Esophagus muscularis mucosa (tissue), 4 donors: ENCODE measurements at regions not wholly inside any gene's neighbourhood (a gene's known extent, or its start where the extent isn't known, plus 50 kb on each side); places are given as distances from the start of the nearest gene placed in this dataset.

Experiments
- DNase-seq: peaks from one replicate; pipeline ENCODE4 v3.0.0-alpha.2; 2017; ENCODE audit errors: extremely low spot score
- H3K27ac ChIP-seq, 4 donors: fragments of 200-600 bp; sonication (generic); replicated peaks in 1 of 4; 1 replicate in 3 of 4; 2 replicates in 1 of 4; pipeline ENCODE4 v1.5.1; 2016 to 2019; ENCODE audit warnings: mild to moderate bottlenecking in 1 of 4
- H3K27me3 ChIP-seq, 4 donors: fragments of 200-600 bp; sonication (generic); one replicate each; pipeline versions ENCODE4 v1.5.1 to v1.6.0; 2016 to 2019
- H3K36me3 ChIP-seq, 4 donors: fragments of 200-600 bp; sonication (generic); one replicate each; pipeline ENCODE4 v1.5.1; 2016 to 2019
- H3K4me1 ChIP-seq, 4 donors: fragments of 200-600 bp; sonication (generic); one replicate each; pipeline ENCODE4 v1.5.1; 2016 to 2019
- H3K4me3 ChIP-seq, 4 donors: fragments of 200-600 bp; sonication (generic); 1 replicate in 2 of 4; 2 replicates in 2 of 4; pipeline ENCODE4 v1.5.1; 2016 to 2019; ENCODE audit warnings: mild to moderate bottlenecking in 4 of 4, moderate library complexity in 1 of 4
- H3K9me3 ChIP-seq, 4 donors: fragments of 200-600 bp; sonication (generic); 1 replicate in 3 of 4; 2 replicates in 1 of 4; pipeline ENCODE4 v1.5.1; 2016 to 2019
- EP300 ChIP-seq: sonication (generic); formaldehyde crosslinking; IDR thresholded peaks from one replicate; pipeline ENCODE4 v1.6.1; 2017; ENCODE audit warnings: antibody characterized with exemption
- POLR2A ChIP-seq: fragments of 450-650 bp; IDR thresholded peaks from one replicate; pipeline ENCODE4 v1.6.1; 2017; ENCODE audit warnings: antibody characterized with exemption, moderate library complexity, mild to moderate bottlenecking, low read depth
- POLR2AphosphoS5 ChIP-seq, 2 donors: sonication (generic); formaldehyde crosslinking; IDR thresholded peaks; one replicate each; pipeline ENCODE4 v1.6.1; 2017; ENCODE audit warnings: antibody characterized with exemption in 2 of 2
- WGBS: methylation state at CpG from one replicate; pipeline ENCODE4 v1.1.5; 2018; 5-methylcytosine and 5-hydroxymethylcytosine counted together
- intact Hi-C: fragments of 100-400 bp; cut with DNase I; formaldehyde crosslinking; loops from one replicate; pipeline ENCODE4 v1.15.1; 2023
- TF ChIP-seq, protein P1 (sequence below), 3 experiments: fragments of 200-600 bp in 2 of 3; fragments of 450-650 bp in 1 of 3; sonication (generic) in 2 of 3; IDR thresholded peaks; one replicate each; pipeline ENCODE4 v1.5.1; 2017 to 2019; ENCODE audit warnings: antibody characterized with exemption in 3 of 3, mild to moderate bottlenecking in 2 of 3, moderate library complexity in 1 of 3

DNA sequence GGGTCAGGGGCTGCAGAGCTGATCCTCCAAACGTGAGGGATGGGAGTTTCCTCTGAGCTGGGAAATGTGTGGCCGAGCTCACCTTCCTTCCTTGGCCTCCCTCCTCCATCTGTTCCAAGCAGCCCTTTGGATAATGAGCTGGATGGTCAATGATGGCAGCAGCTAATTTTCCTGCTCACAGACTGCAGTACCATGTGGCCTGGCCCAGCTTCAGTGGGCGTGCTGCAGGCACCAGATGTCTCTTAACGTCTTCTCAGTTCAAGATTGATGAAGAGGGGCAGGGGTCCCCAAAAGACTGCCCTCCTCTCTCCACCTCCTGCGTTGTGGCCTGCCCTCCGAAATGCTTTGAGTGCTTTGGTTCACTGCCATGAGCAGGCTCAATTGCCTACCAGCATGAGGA lies 86.0 kb downstream of the UBIAD1 start:
- TF ChIP-seq EP300 (no peak), POLR2A (no peak), POLR2AphosphoS5 (IDR thresholded peaks at IDR 0.05) (no peak)
- TF ChIP-seq, protein P1, sequence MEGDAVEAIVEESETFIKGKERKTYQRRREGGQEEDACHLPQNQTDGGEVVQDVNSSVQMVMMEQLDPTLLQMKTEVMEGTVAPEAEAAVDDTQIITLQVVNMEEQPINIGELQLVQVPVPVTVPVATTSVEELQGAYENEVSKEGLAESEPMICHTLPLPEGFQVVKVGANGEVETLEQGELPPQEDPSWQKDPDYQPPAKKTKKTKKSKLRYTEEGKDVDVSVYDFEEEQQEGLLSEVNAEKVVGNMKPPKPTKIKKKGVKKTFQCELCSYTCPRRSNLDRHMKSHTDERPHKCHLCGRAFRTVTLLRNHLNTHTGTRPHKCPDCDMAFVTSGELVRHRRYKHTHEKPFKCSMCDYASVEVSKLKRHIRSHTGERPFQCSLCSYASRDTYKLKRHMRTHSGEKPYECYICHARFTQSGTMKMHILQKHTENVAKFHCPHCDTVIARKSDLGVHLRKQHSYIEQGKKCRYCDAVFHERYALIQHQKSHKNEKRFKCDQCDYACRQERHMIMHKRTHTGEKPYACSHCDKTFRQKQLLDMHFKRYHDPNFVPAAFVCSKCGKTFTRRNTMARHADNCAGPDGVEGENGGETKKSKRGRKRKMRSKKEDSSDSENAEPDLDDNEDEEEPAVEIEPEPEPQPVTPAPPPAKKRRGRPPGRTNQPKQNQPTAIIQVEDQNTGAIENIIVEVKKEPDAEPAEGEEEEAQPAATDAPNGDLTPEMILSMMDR (IDR thresholded peaks at IDR 0.05) = no peak
- no peak for DNase-seq
- 48% methylated on average over 6 of the region's 6 CpGs for WGBS

DNA sequence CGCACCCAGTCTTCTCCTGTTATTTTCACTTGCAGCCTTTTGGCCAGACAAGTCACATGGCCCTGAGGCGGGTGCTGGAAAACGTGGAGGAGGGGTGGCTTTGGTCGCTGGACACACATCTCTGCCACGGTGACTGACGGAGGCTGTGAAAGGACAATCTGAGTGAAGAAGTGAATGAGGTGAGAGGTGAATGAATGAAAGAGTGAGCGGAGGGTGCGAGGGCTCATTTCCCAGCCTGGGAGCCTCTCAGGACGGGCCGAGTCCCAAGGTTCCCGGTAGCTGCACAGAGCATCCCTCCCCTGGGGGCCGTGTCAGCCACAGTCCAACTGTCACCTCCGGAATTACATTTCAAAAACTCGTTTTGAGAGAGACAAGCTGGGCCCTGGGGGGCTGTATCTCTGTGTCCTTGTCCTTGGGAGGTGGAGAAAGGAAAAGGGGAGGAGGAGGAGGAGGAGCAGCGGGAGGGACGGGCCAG lies 89.6 kb downstream of the UBIAD1 start:
- intact Hi-C loops = no loop called here

More for the DNA sequence above, 86.0 kb downstream of the UBIAD1 start:
- H3K27me3 ChIP-seq = peaks cover 0 to 96% (median 11%) of the 10 kb centered on the region in 4 donors
- no peaks in the 10 kb centered on the region for H3K4me1 ChIP-seq
- no peak overlapping the region for H3K27ac ChIP-seq
- no peaks in the 10 kb centered on the region for H3K36me3 ChIP-seq
- intact Hi-C loops = no loop called here
- no peaks in the 10 kb centered on the region for H3K9me3 ChIP-seq
- H3K4me3 ChIP-seq = no peak overlapping the region

DNA sequence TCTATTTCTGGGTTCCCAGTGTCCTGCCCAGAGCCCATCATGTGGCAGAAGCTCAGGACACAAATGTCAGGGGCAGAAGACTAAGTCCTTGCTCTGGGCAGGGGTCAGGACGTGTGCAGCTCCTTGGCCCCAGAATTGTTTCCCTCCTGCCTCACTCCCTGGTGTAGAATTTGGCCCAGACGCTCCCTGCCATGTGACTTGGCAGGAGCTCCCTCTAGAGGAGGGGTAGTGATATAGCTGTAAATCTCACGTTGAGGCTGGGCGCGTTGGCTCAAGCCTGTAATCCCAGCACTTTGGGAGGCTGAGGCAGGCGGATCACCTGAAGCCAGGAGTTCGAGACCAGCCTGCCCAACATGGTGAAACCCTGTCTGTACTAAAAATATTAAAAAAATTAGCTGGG lies 91.2 kb downstream of the UBIAD1 start:
- DNase-seq = no peak
- H3K36me3 ChIP-seq = no peaks in the 10 kb centered on the region
- peaks cover 0 to 55% (median 0%) of the 10 kb centered on the region in 4 donors for H3K27me3 ChIP-seq
- H3K27ac ChIP-seq = no peak overlapping the region
- intact Hi-C loops = no loop called here
- H3K4me3 ChIP-seq = no peak overlapping the region
- TF ChIP-seq POLR2A = no peak
- no peak for TF ChIP-seq POLR2AphosphoS5 (IDR thresholded peaks at IDR 0.05)
- TF ChIP-seq, protein P1 (IDR thresholded peaks at IDR 0.05) = peak in 1 of 3 experiments; percentile 20
- no peaks in the 10 kb centered on the region for H3K4me1 ChIP-seq
- no peaks in the 10 kb centered on the region for H3K9me3 ChIP-seq
- WGBS = 75% methylated on average over 7 of the region's 7 CpGs

More for the DNA sequence above, 89.6 kb downstream of the UBIAD1 start:
- WGBS = 61% methylated on average over 12 of the region's 16 CpGs
- no peaks in the 10 kb centered on the region for H3K4me1 ChIP-seq
- peaks cover 0 to 65% (median 0%) of the 10 kb centered on the region in 4 donors for H3K27me3 ChIP-seq
- no peaks in the 10 kb centered on the region for H3K9me3 ChIP-seq
- TF ChIP-seq, protein P1 (IDR thresholded peaks at IDR 0.05) = no peak
- TF ChIP-seq EP300 = no peak
- TF ChIP-seq POLR2AphosphoS5 (IDR thresholded peaks at IDR 0.05) = no peak
- no peak for TF ChIP-seq POLR2A
- no peaks in the 10 kb centered on the region for H3K36me3 ChIP-seq
- H3K27ac ChIP-seq = no peak overlapping the region
- H3K4me3 ChIP-seq = no peak overlapping the region
- DNase-seq = no peak

DNA sequence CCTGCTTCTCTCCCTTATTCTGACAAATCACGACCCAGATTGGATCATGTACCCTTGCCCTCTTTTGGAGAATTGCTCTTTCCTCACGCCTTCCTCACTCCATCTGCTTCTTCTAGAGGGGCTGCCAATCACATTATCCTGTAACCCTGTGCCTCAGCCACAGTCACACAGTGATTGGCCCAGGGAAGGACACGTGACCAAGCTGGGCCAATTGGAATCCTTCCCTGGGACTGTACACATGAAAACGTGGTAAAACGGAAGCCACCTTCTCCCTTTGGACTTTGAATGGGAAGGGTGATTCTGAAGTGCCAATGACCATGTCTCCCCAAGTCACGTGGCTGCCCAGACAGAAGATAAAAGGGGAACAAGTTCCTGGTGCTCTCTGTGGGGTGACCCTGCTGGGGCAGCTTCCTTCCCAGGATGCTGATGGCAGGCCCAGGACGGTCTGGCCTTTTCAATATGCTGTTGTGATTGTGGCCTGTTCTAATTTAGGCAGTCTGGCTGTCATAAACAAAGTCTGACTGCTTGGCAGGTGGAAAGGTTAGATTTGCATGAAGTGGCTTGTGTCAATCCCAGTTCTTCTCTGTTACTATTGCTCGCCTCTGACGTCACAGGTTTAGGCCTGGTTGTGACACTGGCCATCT lies 92.9 kb downstream of the UBIAD1 start:
- no peak for DNase-seq
- H3K4me1 ChIP-seq = no peaks in the 10 kb centered on the region
- TF ChIP-seq POLR2A = no peak
- H3K27ac ChIP-seq = no peak overlapping the region
- WGBS = 86% methylated on average over 9 of the region's 9 CpGs
- intact Hi-C loops = no loop called here
- no peaks in the 10 kb centered on the region for H3K36me3 ChIP-seq
- H3K4me3 ChIP-seq = no peak overlapping the region
- no peaks in the 10 kb centered on the region for H3K9me3 ChIP-seq
- H3K27me3 ChIP-seq = peaks cover 0 to 54% (median 0%) of the 10 kb centered on the region in 4 donors

DNA sequence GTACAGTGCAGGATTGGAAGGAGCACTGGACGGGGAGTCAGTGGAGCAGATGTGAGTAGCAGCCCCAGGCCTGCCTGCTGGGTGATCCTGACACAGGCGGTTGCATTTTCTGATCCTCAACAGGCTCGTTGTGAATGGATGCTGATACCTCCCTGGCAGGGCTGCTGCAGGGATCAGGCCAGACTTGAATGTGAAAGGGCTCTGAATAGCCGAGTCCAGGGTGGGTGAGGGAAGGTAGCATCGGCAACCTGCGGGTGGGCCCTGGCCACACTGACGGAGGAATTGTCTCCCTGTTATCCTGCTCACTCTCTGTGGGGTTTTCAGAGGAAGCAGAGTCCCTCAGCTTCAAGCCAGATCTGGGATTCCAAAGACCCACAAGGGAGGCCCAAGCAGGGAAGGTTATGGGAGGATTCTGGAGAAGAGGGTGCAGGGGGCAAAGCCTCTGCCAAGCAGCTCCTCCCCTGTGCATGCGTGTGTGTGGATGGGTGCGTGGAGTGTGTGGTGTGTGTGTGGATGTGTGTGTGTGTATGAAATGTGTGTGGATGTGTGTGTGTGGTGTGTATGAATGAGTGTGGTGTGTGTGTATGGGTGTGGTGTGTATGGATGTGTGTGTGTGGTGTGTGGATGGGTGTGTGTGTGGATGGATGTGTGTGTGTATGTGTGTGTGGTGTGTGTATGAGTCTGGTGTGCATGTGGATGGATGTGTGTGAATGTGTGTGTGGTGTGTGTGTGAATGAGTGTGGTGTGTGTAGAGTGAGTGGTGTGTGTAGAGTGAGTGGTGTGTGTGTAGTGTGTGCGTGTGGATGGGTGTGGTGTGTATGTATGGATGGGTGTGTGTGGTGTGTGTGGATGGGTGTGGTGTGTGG lies 100.3 kb downstream of the UBIAD1 start:
- H3K9me3 ChIP-seq = no peaks in the 10 kb centered on the region
- no peak overlapping the region for H3K4me3 ChIP-seq
- no peaks in the 10 kb centered on the region for H3K4me1 ChIP-seq
- TF ChIP-seq EP300 (no peak), POLR2AphosphoS5 (IDR thresholded peaks at IDR 0.05) (no peak), POLR2A (no peak)
- TF ChIP-seq, protein P1 (IDR thresholded peaks at IDR 0.05) = no peak
- H3K27ac ChIP-seq = no peak overlapping the region
- intact Hi-C loops = no loop called here
- 77% methylated on average over 8 of the region's 10 CpGs for WGBS
- peaks cover 0 to 36% (median 0%) of the 10 kb centered on the region in 4 donors for H3K27me3 ChIP-seq
- H3K36me3 ChIP-seq = no peaks in the 10 kb centered on the region
- DNase-seq = no peak
